Inferior parietal cortex (tissue), 1 donor: ENCODE measurements at regions not wholly inside any gene's neighbourhood (a gene's known extent, or its start where the extent isn't known, plus 50 kb on each side); places are given as distances from the start of the nearest gene placed in this dataset.

Experiments used
- DNase-seq: peaks from one replicate; pipeline ENCODE4 v3.0.0-alpha.2; 2016; ENCODE audit errors: extremely low spot score

GRCh38 chr10:4485636-4486035 is 340.4 kb upstream of the AKR1E2 start:
- DNase-seq = no peak

- DNase-seq = no peak
Observed at GRCh38 chr10:4483811-4484210, 342.2 kb upstream of the AKR1E2 start.

GRCh38 chr10:4482659-4483058 is 343.3 kb upstream of the AKR1E2 start:
- no peak for DNase-seq

- no peak for DNase-seq
Observed at GRCh38 chr10:4481192-4481591, 344.8 kb upstream of the AKR1E2 start.

- no peak for DNase-seq
Observed at GRCh38 chr10:4479342-4479741, 346.7 kb upstream of the AKR1E2 start.

- no peak for DNase-seq
Observed at GRCh38 chr10:4477664-4478063, 348.3 kb upstream of the AKR1E2 start.

- DNase-seq = no peak
Observed at GRCh38 chr10:4475827-4476490, 350.0 kb upstream of the AKR1E2 start.

GRCh38 chr10:4474829-4475228 is 351.2 kb upstream of the AKR1E2 start:
- DNase-seq = no peak

- DNase-seq = no peak
Observed at GRCh38 chr10:4473977-4474376, 352.0 kb upstream of the AKR1E2 start.

GRCh38 chr10:4472190-4472904 is 353.7 kb upstream of the AKR1E2 start:
- no peak for DNase-seq

- DNase-seq = no peak
Observed at GRCh38 chr10:4470231-4470835, 355.7 kb upstream of the AKR1E2 start.

GRCh38 chr10:4467481-4467880 is 358.5 kb upstream of the AKR1E2 start:
- no peak for DNase-seq

- DNase-seq = no peak
Observed at GRCh38 chr10:4460267-4460666, 365.7 kb upstream of the AKR1E2 start.

- no peak for DNase-seq
Observed at GRCh38 chr10:4459531-4459930, 366.5 kb upstream of the AKR1E2 start.

- no peak for DNase-seq
Observed at GRCh38 chr10:4457597-4457996, 368.4 kb upstream of the AKR1E2 start.

- DNase-seq = no peak
Observed at GRCh38 chr10:4456776-4457175, 369.2 kb upstream of the AKR1E2 start.

GRCh38 chr10:4456279-4456678 is 369.7 kb upstream of the AKR1E2 start:
- no peak for DNase-seq

GRCh38 chr10:4453950-4454349 is 372.1 kb upstream of the AKR1E2 start:
- no peak for DNase-seq

- DNase-seq = no peak
Observed at GRCh38 chr10:4453276-4453675, 372.7 kb upstream of the AKR1E2 start.

GRCh38 chr10:4450981-4451908 is 374.8 kb upstream of the AKR1E2 start:
- peak; percentile 9 for DNase-seq

GRCh38 chr10:4450169-4450568 is 375.8 kb upstream of the AKR1E2 start:
- no peak for DNase-seq

GRCh38 chr10:4448030-4448429 is 378.0 kb upstream of the AKR1E2 start:
- no peak for DNase-seq
